OCI-LY7 (cell line): ENCODE measurements at regions not wholly inside any gene's neighbourhood (a gene's known extent, or its start where the extent isn't known, plus 50 kb on each side); places are given as distances from the start of the nearest gene placed in this dataset.

Source experiments
- BruUV-seq: library from RNA; stranded (reverse); fragments of 400-500 nt; replicated peaks from 2 replicates; lab custom pipeline; 2021; lab: Mats Ljungman, UMichigan
- CTCF ChIA-PET: fragments of 300-600 bp; sonication (Branson Sonifier 250); formaldehyde crosslinking; loops from one replicate; lab custom pipeline; 2022; ENCODE audit warnings: antibody characterized with exemption; ENCODE audit not compliant: unreplicated experiment; lab: Charles Lee
- POLR2A ChIA-PET: fragments of 300-600 bp; sonication (Branson Sonifier 250); formaldehyde crosslinking; loops from one replicate; lab custom pipeline; 2022; ENCODE audit warnings: antibody characterized with exemption; lab: Charles Lee
- DNase-seq: peaks from one replicate; pipeline ENCODE4 v3.0.0-alpha.2; 2015; ENCODE audit warnings: low spot score
- H2AFZ ChIP-seq: fragments of 200-600 bp; sonication (generic), shearing (Covaris generic); 2 replicates; pipeline ENCODE4 v1.6.1; 2014; ENCODE audit warnings: mild to moderate bottlenecking, antibody characterized with exemption, low read length, moderate library complexity
- H3K27ac ChIP-seq: fragments of 200-600 bp; sonication (generic); 2 replicates; pipeline ENCODE4 v1.5.1; 2014; ENCODE audit warnings: mixed run types, low read depth, mild to moderate bottlenecking, moderate library complexity, low read length, inconsistent platforms; ENCODE audit not compliant: poor library complexity, severe bottlenecking
- H3K36me3 ChIP-seq: fragments of 200-600 bp; sonication (generic); 2 replicates; pipeline ENCODE4 v1.6.1; 2014; ENCODE audit warnings: mild to moderate bottlenecking, antibody characterized with exemption, low read length, moderate library complexity, mixed read lengths; ENCODE audit not compliant: insufficient read depth
- H3K4me1 ChIP-seq: fragments of 200-600 bp; sonication (generic); 2 replicates; pipeline ENCODE4 v1.5.1; 2014; ENCODE audit warnings: mild to moderate bottlenecking, low read length; ENCODE audit not compliant: insufficient read depth, poor library complexity, severe bottlenecking
- H3K4me2 ChIP-seq: fragments of 200-600 bp; sonication (generic); 2 replicates; pipeline ENCODE4 v1.6.1; 2014; ENCODE audit warnings: mild to moderate bottlenecking, low read length
- H3K4me3 ChIP-seq: fragments of 200-600 bp; sonication (generic); 2 replicates; pipeline ENCODE4 v1.5.1; 2014; ENCODE audit warnings: mild to moderate bottlenecking, low read depth, low read length; ENCODE audit not compliant: poor library complexity, severe bottlenecking
- H3K79me2 ChIP-seq: fragments of 200-600 bp; sonication (generic); 2 replicates; pipeline ENCODE4 v1.6.1; 2016; ENCODE audit warnings: low read depth, mild to moderate bottlenecking, low read length, moderate library complexity, mixed read lengths; ENCODE audit not compliant: insufficient read depth
- H3K9me2 ChIP-seq: fragments of 200-600 bp; sonication (generic); 2 replicates; pipeline ENCODE4 v1.6.1; 2016; ENCODE audit warnings: mild to moderate bottlenecking, low read length, mixed read lengths; ENCODE audit not compliant: insufficient read depth
- H3K9me3 ChIP-seq: fragments of 200-600 bp; sonication (generic); 2 replicates; pipeline ENCODE4 v1.6.1; 2014; ENCODE audit warnings: mild to moderate bottlenecking, mixed run types, low read length, mixed read lengths
- H4K20me1 ChIP-seq: fragments of 200-600 bp; sonication (generic); 2 replicates; pipeline ENCODE4 v1.6.1; 2014; ENCODE audit warnings: mild to moderate bottlenecking, antibody characterized with exemption, low read length, moderate library complexity, mixed read lengths; ENCODE audit not compliant: insufficient read depth
- CTCF ChIP-seq: fragments of 200-600 bp; sonication (generic); conservative IDR thresholded peaks from 2 replicates; pipeline ENCODE4 v1.5.1; 2014; ENCODE audit warnings: mild to moderate bottlenecking, antibody characterized with exemption, low read length, moderate library complexity, mixed read lengths
- EZH2phosphoT487 ChIP-seq: fragments of 200-600 bp; sonication (generic); IDR thresholded peaks from 2 replicates; pipeline ENCODE4 v1.6.1; 2018; ENCODE audit warnings: low read depth, borderline replicate concordance, mild to moderate bottlenecking, mixed run types, antibody characterized with exemption, low read length, moderate library complexity, mixed read lengths
- intact Hi-C: fragments of 100-400 bp; cut with micrococcal nuclease; formaldehyde crosslinking; loops from one replicate; pipeline ENCODE4 v1.10.0; 2022; ENCODE audit not compliant: unreplicated experiment

DNA sequence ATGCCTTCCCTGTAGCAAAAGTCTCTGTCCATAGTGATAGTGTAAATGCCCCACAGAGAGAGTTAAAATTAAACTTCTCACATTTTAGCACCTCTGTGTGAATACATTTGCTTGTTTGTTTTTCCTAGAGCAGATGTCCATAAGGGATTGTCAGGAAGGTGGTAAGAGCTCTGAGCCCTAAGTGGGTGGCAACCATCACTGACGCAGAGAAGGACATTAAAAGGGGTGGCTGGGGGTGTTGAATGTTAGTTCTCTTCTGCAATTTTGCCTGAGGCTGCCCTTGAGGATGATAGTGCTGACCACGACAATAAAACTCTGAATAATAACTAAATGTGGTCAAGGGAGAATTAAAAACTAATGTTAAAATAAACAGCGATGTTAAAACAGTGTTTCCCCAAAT, 174.3 kb upstream of the ID4 start:
- Histone ChIP-seq H3K4me3 (no peak overlapping the region), H4K20me1 (no peaks in the 10 kb centered on the region), H3K27ac (no peak overlapping the region), H3K4me1 (peaks cover 12% of the 10 kb centered on the region), H2AFZ (no peak overlapping the region), H3K79me2 (no peaks in the 10 kb centered on the region), H3K9me3 (no peaks in the 10 kb centered on the region), H3K9me2 (no peaks in the 10 kb centered on the region), H3K4me2 (no peak overlapping the region), H3K36me3 (no peaks in the 10 kb centered on the region)
- CTCF ChIA-PET: no interaction called here
- POLR2A ChIA-PET: no interaction called here
- no TSS peak for BruUV-seq
- TF ChIP-seq CTCF (no peak), EZH2phosphoT487 (no peak)
- DNase-seq: no peak
- intact Hi-C loops: no loop called here

DNA sequence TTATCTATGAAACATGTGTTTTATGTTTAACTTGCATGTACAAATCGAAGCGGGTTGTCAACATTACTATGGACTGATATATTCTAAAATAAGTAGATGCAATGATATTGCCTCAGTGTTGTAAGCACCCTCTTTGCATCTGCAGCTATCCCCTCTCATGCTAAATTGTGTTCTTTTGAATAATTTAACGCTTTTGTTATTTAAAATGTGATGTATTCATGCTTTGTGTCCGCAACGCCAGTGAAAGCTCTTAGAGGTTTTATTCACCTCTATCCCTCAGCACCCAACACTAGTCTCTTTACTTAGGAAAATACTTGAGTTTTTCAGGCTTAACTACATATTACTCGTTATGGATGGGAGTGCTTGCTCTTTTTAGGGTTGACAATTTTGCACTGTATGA, 173.7 kb upstream of the ID4 start:
- no peak overlapping the region for H3K4me3 ChIP-seq
- no peak overlapping the region for H2AFZ ChIP-seq
- ChIA-PET CTCF (no interaction called here), POLR2A (interaction anchor here (0.7 kb wide), 1 partner anchor 135 kb away, joined by 4 read pairs; no protein-coding TSS in a partner anchor)
- DNase-seq: no peak
- TF ChIP-seq EZH2phosphoT487 (no peak), CTCF (no peak)
- H4K20me1 ChIP-seq: no peaks in the 10 kb centered on the region
- intact Hi-C loops: no loop called here
- H3K9me3 ChIP-seq: no peaks in the 10 kb centered on the region
- BruUV-seq: no TSS peak
- peaks cover 12% of the 10 kb centered on the region for H3K4me1 ChIP-seq
- no peaks in the 10 kb centered on the region for H3K9me2 ChIP-seq
- no peak overlapping the region for H3K27ac ChIP-seq
- H3K79me2 ChIP-seq: no peaks in the 10 kb centered on the region
- H3K4me2 ChIP-seq: no peak overlapping the region
- H3K36me3 ChIP-seq: no peaks in the 10 kb centered on the region

DNA sequence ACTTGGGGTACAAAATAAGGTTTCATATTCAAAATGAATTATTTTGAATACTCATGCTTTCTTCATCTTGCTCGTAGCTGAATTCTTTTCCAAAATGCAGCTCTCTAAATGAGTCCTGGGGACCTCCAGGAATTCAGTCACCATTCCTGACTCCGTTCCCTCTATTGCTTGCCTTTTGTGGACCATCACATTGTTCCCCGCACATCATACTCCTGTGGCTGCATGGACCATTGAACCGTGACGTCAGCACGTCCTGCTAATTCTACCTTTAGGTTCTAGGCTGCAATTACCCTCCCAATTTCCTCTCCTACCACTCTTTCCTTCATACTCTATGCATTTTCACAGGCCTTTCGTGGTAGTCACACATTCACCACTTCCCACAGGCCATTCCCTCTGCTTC, 173.1 kb upstream of the ID4 start:
- TF ChIP-seq EZH2phosphoT487 (no peak), CTCF (no peak)
- Histone ChIP-seq H4K20me1 (no peaks in the 10 kb centered on the region), H3K4me3 (no peak overlapping the region), H3K4me2 (no peak overlapping the region), H3K9me3 (no peaks in the 10 kb centered on the region), H3K9me2 (no peaks in the 10 kb centered on the region), H3K4me1 (peaks cover 12% of the 10 kb centered on the region), H3K36me3 (no peaks in the 10 kb centered on the region), H3K79me2 (no peaks in the 10 kb centered on the region), H2AFZ (no peak overlapping the region), H3K27ac (no peak overlapping the region)
- DNase-seq: peak; percentile 16
- BruUV-seq: no TSS peak
- ChIA-PET CTCF (no interaction called here), POLR2A (interaction anchor here (0.6 to 0.9 kb wide), 3 partner anchors 114 to 144 kb away, joined by 3 to 4 read pairs (median 3); no protein-coding TSS in a partner anchor)
- intact Hi-C loops: no loop called here
